ENCODE measurements at regions not wholly inside any gene's neighbourhood (a gene's known extent, or its start where the extent isn't known, plus 50 kb on each side); places are given as distances from the start of the nearest gene placed in this dataset.

DNA sequence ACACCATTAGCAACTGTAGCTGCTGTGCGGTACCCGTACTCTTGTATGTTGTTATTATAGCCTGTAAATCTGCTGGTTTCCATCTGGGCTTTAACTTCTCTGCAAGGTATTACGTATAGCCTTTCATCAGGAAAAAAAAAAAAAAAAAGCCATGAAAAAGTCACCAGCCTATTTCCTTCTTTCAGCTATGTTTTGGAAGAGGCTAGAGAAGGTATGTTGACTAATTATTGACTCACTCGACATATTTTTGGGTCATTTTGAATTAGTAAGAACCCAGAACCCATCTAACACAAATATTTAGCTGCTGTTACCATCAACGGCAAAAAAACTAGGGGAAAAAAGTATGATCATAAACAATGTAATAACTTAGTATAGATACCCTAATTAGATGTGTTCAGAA is 1395.6 kb downstream of the SUCLG1 start:
- TF ChIP-seq, protein P1, sequence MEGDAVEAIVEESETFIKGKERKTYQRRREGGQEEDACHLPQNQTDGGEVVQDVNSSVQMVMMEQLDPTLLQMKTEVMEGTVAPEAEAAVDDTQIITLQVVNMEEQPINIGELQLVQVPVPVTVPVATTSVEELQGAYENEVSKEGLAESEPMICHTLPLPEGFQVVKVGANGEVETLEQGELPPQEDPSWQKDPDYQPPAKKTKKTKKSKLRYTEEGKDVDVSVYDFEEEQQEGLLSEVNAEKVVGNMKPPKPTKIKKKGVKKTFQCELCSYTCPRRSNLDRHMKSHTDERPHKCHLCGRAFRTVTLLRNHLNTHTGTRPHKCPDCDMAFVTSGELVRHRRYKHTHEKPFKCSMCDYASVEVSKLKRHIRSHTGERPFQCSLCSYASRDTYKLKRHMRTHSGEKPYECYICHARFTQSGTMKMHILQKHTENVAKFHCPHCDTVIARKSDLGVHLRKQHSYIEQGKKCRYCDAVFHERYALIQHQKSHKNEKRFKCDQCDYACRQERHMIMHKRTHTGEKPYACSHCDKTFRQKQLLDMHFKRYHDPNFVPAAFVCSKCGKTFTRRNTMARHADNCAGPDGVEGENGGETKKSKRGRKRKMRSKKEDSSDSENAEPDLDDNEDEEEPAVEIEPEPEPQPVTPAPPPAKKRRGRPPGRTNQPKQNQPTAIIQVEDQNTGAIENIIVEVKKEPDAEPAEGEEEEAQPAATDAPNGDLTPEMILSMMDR (IDR thresholded peaks at IDR 0.05; ENCODE audit: low read length), result no peak
- no peak for TF ChIP-seq EZH2 (IDR thresholded peaks at IDR 0.05; ENCODE audit: borderline replicate concordance, low read length)
